DOHH2 (cell line): ENCODE measurements at regions not wholly inside any gene's neighbourhood (a gene's known extent, or its start where the extent isn't known, plus 50 kb on each side); places are given as distances from the start of the nearest gene placed in this dataset.

Experiments
- EZH2phosphoT487 ChIP-seq: fragments of 200-600 bp; sonication (generic); IDR thresholded peaks from 2 replicates; pipeline ENCODE4 v1.6.1; 2017; ENCODE audit warnings: borderline replicate concordance, mild to moderate bottlenecking, antibody characterized with exemption, low read length, moderate library complexity, mixed read lengths
- TF ChIP-seq, protein P1 (sequence below): fragments of 200-600 bp; sonication (generic); IDR thresholded peaks from one replicate; pipeline ENCODE4 v1.5.1; 2014; ENCODE audit warnings: antibody characterized with exemption, mild to moderate bottlenecking, low read depth, low read length; ENCODE audit not compliant: poor library complexity, severe bottlenecking

- TF ChIP-seq, protein P1, sequence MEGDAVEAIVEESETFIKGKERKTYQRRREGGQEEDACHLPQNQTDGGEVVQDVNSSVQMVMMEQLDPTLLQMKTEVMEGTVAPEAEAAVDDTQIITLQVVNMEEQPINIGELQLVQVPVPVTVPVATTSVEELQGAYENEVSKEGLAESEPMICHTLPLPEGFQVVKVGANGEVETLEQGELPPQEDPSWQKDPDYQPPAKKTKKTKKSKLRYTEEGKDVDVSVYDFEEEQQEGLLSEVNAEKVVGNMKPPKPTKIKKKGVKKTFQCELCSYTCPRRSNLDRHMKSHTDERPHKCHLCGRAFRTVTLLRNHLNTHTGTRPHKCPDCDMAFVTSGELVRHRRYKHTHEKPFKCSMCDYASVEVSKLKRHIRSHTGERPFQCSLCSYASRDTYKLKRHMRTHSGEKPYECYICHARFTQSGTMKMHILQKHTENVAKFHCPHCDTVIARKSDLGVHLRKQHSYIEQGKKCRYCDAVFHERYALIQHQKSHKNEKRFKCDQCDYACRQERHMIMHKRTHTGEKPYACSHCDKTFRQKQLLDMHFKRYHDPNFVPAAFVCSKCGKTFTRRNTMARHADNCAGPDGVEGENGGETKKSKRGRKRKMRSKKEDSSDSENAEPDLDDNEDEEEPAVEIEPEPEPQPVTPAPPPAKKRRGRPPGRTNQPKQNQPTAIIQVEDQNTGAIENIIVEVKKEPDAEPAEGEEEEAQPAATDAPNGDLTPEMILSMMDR = no peak
- no peak for TF ChIP-seq EZH2phosphoT487
Observed at GRCh38 chr10:60542657-60543056, 153.0 kb upstream of the ANK3 start.
